ENCODE measurements at regions not wholly inside any gene's neighbourhood (a gene's known extent, or its start where the extent isn't known, plus 50 kb on each side); places are given as distances from the start of the nearest gene placed in this dataset.

DNA sequence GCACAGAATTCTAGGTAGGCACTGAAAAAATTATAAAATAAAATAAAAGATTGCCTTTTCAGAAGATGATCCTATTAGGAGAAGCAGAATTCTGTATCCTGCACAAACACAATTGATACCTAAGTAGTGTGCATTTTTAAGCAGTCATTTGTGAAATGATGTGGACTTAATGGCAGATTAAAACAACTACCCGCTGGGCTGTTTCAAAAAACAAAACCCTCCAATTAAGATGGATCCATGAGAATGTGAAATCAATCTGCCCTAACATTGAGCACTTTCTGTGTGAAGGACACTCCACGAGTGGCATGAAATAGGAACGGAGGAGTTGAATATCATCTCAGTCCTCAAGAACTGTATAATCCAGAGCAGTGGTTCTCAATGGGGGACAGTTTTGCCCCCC lies 1012.8 kb upstream of the EEF2KMT start:
- DNase-seq: no peak

DNA sequence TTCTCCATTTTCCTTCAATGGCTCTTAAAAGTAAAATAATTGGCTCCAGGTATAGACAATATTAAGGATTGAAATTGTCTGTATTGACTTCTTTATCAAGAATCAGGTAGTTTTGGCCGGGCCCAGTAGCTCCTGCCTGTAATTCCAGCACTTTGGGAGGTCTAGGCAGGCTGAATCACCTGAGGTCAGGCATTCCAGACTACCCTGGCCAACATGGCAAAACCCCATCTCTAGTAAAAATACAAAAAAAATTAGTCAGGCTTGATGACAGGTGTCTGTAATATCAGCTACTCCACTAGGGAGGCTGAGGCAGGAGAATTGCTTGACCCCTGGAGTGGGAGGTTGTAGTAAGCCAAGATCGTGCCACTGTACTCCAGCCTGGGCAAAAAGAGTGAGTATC lies 1008.5 kb upstream of the EEF2KMT start:
- no peak for DNase-seq

DNA sequence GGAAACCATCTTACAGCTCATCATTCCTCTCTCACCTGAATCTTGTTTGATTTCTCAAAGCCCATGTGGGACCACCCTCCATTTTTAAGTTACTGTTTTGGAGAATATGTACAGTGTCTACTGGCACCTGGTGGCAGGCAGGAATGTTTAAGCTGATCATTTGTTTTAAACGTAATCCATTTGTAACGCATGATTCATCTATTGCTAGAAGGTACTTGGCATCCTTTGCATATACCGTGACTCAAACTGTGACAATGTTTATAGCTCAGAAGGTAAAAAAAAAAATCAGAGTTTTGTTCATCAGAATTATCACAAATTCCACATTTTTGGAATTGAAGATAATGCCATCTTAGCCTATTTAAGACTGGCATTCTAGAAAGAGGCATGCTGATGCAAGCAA lies 1007.5 kb upstream of the EEF2KMT start:
- no peak for DNase-seq

DNA sequence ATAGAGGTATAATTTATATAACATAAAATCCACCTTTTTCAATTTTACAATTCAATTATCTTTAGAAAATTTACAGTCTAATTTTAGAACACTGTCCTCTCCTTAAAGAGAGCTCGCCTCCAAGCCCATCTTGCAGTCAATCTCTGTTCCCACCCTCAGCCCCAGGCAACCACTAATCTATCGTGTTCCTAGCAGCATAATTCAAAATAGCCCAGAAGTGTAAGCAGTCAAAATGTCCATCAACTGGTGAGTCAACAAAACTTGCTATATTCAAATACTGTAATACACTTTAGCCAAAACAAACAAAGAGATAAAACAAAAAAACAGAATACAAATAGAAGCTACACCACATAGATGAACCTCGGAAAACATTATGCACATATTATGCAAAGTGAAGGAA lies 1006.8 kb upstream of the EEF2KMT start:
- DNase-seq: no peak

DNA sequence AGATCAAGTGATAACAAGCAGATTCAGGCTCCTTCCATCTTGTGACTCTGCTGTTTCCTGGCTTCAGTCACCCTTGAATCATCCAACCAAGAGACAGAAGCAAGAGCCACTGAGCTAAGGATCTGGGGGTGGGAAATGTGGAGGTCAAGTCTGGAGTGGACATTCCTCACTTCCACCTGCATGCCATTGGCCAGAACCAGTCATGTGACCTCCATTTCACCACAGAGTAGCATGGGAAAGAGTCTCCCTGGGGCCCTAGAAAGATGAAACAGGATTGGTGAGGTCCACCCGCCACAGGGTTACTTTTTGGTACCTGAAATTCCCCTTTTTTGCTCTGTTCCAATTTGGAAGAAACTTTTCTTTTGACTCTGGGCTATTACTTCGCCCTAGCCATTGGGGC lies 1006.0 kb upstream of the EEF2KMT start:
- no peak for DNase-seq

DNA sequence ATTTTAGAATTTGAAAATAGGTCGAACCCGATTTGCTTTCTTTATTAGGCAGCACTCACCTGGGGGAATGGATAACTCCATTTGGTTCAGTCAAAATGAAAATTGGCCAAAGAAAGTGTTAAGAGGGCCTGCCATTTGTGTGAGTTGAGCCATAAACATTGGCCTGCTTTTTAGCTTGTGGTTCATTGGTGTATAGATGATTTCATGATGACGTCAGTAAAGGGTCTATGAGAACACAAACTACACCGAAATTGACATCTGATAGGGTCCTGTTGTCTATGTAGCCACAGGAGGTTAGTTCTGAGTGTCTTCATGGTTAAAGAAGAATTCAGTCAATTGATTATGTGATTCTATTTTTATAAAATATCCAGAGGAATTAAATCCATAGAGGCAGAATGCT lies 1001.5 kb upstream of the EEF2KMT start:
- DNase-seq: no peak

DNA sequence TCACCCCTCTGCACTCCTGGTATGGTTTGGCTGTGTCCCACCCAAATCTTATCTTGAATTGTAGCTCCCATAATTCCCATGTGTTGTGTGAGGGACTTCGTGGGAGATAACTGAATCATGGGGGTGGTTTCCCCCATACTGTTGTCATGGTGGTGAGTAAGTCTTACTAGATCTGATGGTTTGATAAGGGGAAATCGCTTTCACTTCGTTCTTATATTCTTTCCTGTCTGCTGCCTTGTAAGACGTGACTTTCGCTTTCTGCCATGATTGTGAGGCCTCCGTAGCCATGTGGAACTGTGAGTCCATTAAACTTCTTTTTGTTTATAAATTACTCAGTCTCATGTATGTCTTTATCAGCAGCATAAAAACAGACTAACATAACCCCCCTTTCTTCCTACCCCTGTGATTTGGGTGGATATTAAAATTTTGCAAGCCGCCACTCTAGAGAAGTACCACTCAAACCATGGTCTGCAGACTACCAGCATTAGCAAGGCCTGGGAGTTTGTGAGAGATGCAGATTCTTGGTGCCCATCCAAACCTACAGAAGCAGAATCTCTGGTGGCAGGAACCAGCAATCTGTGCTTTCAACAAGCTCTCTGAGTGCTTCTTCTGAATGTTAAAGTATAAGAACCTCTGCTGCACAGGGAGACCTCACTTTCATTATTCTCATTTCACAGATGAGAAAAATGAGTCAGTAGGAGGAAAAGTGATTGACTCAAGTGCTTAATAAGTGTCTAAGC lies 999.5 kb upstream of the EEF2KMT start:
- DNase-seq: no peak

DNA sequence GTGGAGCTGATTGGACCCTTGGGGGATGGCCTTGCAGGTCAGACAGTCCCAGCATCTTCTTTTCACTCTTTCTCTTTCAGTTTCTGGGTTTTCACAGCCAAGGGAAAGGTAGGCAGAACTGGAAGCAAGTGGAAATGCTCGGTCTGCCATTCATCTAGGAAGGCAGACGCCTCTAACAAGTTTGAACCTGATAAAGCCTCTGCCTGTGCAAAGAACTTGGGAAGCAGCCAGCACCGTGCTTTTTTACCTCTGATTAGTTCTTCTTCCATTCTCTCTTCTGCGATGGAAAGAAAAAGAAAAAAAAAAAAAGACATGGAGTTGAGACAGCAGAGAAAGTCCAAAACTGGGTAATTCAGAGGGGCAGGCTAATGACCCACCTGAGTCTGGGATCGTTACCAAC lies 997.8 kb upstream of the EEF2KMT start:
- DNase-seq: no peak

DNA sequence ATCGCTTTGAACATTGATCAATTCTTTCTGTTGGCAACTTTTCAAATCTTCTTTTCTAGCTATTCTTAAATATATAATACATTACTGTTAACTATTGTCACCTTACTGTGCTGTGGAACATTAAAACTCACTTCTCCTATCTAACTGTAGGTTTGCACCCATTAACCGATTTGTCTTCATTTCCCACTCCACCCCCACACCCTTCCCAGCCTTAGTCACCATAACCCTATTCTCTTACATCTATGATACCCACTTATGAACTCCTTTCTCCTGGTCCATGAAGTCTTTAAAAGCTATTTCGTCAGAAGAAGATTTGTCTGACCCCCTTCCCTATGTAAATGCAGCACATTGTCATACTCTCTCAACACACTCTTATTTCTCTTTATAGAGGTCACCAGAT lies 993.4 kb upstream of the EEF2KMT start:
- no peak for DNase-seq

DNA sequence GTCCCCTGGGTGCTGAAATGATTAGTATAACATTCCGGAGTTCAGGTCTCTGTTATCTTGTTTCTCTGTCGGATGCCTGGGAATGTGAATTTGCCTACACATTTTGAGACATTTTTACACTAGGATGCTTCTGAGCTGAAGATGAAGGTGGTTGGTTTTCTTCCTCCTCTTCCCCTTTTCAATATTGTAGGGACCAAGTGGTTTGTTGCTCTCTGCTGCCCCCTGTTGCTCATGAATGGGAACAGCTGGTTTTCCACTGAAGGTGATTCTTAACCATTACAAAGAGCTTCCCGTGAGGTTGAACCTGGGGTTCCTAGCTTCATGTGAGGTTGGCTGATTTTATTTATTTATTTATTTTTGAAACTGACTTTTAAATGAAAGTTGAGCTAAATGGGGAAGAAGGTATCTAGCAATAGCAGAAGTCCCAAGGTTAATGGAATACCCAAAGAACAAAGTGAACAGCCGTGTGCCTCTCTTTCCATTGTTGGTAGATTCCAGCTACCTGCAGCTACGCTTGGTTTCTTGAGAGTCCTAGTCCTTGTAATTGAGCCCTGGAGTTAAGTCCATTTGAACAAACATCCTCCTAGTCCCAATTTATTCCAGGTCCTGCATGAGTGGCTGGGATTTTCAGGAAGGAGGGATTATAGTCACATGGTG lies 983.9 kb upstream of the EEF2KMT start:
- DNase-seq: no peak

DNA sequence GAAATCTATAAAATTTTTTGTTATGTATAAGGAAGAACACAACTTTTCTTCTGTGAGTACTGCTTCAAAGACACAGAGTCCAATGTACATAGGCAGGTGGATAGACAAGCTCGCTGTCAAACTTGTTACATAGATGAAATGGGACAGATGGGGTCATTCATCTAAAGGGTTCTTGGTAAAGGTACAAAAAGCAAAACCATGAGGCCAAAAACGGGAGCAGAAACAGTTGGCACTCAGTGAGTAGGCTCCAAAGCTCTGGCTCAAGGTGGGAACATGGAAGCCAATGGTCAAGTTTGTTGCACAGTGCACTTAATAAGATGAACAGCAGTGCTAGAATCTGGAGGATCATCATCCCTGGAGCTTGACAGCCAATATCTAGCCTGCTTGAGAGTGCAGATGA lies 979.0 kb upstream of the EEF2KMT start:
- no peak for DNase-seq

DNA sequence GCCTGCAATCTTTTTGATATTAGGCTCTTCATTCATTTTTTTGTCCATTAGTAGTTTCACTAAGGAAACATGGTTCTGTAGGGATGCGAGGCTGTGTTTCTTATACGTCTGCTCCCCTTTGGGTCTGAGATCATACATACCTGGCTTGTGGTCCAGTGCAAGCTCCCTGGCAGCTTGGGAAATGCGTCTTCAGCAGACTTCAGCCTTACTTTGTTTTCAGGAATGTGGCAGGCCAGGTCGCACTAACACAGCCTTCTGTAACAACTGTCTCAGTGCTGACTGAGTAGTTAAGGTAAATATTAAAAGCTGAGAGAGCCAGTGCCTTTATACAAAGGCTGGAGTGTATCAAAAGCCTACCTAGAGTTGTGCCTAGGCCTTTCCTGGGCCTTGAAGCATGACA lies 970.5 kb upstream of the EEF2KMT start:
- no peak for DNase-seq

DNA sequence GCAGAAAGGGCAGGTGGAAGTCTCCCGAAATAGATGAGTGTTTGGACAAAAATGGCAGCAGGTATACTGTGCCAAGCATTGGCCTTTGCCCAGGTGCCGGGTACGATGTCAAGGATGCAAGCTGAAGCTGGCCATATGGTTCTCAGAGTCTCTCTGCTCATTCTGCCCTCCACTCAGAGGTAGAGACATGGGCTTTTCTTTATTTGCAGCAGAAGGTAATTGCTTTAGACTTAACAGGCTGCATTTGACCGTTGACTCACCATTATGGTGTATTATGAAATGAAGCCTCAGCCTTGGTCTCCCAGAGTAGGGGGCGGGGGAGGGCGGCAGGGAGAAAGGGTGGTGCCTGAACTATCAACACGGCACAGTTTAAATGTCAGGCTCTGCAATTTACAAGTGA lies 969.1 kb upstream of the EEF2KMT start:
- DNase-seq: no peak

DNA sequence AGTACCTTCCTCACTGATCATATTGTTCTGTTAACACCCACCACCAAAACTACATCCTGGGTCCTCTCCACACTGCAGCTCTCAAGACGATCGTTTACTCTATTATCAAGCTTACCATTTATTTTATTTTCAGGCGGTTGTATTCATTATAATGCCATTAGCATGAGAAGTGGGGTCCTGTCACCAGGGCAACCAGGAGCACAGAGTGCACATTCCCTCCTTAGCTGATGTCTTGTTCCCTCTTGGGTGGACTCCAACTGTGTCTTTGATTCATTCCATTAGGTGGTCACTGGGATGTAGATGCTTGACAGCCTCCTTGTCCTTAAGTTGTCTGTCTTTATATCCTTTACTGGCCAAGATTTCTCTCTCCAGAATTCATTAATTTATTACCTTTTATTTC lies 965.9 kb upstream of the EEF2KMT start:
- DNase-seq: no peak

DNA sequence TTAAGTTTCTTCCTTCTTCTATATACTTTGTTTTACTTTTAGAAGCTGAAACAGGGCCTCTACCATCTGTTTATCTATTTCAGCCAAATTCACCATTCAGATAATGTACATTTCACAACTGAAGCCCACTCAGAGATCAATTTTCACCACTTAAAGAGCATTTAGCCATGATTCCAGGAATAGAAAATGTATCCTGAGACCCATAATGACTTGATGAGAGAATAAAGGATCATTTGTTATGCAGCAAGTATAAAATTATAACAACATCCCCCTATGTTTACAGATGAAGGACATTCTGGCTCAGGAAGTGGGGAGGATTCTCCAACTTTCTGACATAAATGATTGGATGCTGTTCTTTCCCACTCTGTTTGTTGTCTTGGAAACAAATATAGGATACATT lies 962.1 kb upstream of the EEF2KMT start:
- DNase-seq: no peak

DNA sequence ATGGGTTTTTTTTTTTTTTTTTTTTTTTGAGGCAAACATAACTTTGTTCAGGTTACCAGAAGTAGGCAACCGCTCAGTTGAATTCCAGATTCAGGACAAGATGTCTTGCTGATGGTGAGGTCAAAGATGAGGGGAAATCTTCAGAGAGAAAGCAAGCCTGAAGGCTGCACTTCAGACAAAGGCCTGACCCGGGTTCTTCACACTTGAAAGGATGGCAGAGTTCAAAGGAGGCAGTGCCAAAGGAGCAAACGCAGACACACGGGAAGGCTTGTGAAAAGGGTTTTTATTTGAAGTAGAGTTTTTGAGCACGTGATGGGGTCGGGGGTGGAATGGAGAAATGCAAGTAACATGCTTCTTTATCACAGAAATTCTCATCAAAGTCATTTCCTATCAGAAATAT lies 960.2 kb upstream of the EEF2KMT start:
- DNase-seq: no peak

DNA sequence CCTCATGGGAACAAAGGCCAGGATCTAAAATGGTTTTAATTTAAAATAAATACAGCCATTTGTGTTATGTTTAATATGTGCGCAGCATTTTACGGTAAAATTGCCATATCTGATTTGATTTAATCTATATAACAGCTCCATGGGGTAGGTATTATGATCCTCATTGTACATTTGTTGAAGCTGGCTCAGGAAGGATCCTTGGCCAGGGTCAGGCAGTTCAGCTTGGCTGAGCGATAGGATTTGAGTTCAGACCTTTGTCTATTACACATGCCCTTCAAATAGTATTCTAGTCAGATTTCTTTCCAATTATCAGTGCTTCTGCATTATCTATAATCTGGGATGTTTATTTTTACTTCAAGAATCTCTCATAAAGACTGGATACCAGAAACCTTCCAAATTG lies 950.4 kb upstream of the EEF2KMT start:
- no peak for DNase-seq

DNA sequence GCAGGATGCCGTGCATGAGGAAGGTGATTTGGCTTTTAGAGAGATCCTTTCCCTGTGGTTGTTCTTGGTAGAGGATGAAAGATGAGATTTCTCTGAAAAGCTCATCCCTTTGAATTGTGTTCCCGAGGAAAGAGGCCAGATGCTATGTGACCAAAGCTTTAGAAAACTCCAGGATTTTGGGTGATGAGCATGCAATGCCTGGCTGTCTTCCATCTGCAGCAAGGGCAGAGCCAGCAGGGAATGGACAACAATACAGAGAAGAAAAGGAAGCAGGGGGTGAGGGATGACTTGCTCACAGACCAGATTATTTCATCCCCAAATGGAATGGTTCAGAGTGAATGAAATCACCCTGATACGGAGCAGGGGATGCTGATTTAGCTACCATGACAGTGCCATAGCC lies 949.7 kb upstream of the EEF2KMT start:
- no peak for DNase-seq

DNA sequence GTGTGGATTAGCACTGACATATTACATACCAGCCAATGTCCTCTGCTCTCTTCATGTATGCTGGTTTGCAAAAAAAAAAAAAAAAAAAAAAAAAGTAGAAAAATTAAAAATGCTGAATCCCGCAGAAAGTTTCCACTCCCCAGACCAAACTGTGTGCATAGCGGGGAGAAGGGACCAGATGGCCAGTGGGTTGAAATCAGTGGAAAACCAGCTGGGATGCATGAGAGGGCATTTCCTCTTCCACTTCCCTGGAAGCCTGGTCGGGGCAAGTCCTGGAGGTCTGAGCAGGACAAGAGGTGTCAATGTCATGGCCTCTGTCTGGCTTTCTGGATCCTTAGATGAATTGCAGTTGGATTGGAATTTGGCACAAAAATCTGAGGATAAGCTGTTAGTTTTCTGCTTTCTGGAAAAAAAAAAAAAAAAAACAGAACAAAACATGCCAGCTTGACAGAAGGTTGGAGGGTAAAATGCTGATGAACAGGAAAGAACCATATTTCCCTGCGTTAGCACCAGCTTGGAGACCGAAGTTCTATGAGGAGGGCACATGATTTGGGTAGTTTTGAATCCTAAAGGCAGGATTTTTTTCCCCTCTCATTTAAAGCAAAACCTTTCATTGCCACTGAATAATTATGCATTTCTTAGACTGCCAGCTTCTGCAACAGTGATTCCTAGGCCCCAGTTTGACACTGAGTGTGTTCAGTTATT lies 941.5 kb upstream of the EEF2KMT start:
- DNase-seq: no peak

DNA sequence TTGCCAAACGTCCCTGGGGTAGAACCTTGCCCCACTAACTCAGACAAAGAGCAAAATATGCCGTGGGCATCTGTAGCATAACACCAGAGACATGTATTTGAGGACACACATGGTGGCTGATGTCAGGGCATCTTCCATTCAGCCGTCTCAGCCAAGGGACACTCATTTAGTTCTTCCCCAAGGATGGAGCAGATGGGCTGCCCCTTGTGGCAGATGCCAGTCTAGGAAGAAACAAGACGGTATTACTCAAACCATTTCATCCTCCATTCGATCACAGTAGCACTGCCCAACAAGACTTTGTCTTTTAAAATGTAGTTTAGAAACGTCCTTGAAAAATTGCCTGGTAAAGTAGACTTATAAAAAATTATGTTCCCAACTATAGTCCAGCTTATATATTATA lies 937.6 kb upstream of the EEF2KMT start:
- no peak for DNase-seq

DNA sequence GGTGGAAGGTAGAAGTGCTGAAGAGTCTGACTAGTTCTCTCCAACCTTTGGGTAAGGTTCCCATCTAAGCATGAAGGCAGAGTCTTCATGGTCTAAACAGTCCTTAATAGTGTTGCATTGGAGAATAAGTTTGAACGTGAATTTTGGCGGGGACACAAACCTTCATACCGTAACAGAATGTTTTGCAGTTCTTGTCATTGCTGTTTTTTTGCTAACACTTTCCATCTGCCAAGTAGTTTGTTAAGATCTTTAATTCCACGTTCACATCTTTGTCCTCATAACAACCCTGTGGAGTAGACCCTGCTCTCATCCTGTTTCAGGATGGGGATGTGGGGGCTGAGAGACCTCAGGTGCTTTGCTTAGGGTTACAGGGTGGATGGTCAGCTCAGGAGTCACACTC lies 936.9 kb upstream of the EEF2KMT start:
- no peak for DNase-seq

DNA sequence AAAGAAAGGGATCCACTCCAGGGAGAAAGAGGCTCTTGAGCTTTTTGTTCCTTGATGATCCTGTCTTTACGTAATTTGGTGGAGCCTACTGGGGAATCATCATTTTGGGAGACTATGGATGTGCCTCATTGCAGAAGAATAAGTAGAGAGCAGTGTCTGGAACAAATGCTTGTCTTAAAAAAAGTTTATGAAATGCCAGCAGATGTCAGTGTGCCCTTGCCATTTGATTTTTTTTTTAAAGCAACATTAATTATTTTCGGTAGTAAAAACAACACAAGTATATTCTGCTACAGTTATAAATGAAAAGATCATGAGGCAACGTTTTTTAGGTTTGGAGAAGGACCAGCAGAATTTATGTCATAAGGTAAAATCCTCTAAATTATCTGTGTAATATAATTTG lies 934.8 kb upstream of the EEF2KMT start:
- DNase-seq: no peak

DNA sequence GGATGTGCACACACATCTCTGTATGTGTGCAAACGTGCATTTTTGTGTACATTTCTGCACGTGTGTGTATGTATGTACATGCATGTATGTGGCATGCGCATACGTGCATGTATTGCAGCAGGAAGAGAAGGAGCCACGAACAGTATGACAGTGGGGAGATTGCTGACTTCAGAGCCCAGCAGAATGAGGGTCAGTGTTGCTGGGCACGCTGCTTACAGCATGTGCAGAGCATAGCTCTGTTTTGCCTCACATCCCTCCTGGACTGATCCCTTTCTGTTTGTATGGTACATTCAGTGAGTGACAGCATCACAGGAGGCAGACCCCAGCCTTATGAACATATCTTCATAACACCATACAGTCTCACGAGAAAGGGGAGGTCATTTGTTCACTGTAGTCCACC lies 934.0 kb upstream of the EEF2KMT start:
- DNase-seq: no peak

DNA sequence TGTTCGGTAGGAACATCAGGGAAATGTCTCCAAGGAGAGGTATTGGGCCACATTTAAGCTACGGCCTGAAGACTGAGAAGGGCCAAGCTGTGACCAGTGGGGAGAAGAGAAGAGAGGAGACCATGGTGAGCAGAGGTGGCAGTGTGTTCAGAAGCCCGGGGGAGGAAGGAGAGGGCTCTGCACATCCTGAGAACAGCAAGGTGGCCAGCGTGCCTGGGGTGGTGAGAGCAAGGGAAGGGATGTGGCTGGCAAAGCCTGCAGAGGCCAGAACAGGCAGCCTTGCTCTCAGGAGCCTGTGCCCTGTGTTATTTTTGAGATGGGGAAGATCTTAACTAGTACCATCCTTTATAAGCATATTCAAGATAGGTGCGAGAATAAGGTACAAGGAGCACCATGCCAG lies 933.5 kb upstream of the EEF2KMT start:
- DNase-seq: no peak

DNA sequence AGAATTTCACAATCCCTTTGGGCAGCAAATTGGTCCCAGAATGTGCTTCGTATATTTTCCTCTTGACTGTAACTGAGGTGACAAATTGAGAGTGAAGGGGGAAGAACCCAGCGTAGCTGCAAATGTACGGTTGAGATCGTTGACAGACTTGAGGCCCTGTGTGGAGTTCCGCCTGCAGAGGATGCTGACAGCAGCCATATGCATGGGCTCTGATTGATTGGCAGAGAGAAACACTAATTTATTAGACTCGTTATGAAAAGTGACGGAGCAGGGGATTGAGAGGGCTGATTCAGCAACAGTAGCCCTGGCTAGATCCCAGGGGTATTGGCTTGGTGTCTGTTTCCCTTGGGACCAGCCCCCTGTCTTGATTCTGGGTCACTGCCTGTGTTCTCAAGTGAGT lies 930.1 kb upstream of the EEF2KMT start:
- DNase-seq: no peak

All from CD4-positive, alpha-beta T cell treated with Interleukin-21 for 1 hour (primary cell).